PC-3 (cell line): ENCODE measurements at regions not wholly inside any gene's neighbourhood (a gene's known extent, or its start where the extent isn't known, plus 50 kb on each side); places are given as distances from the start of the nearest gene placed in this dataset.

ENCODE experiments used
- ATAC-seq: fragments of 200-7000 bp; cut with Tn5 transposase; 2 replicates; pipeline ENCODE4 v1.9.1; 2020; ENCODE audit warnings: mild to moderate bottlenecking, moderate library complexity
- BruUV-seq: library from RNA; stranded (reverse); fragments of 400-500 nt; replicated peaks from 2 replicates; lab custom pipeline; 2021; lab: Mats Ljungman, UMichigan
- CTCF ChIA-PET: fragments of 300-600 bp; sonication (Branson Sonifier 250); formaldehyde crosslinking; loops from one replicate; lab custom pipeline; 2022; ENCODE audit warnings: antibody characterized with exemption; lab: Charles Lee
- POLR2A ChIA-PET: fragments of 300-600 bp; sonication (Branson Sonifier 250); formaldehyde crosslinking; loops from one replicate; lab custom pipeline; 2022; ENCODE audit warnings: antibody characterized with exemption; ENCODE audit not compliant: unreplicated experiment; lab: Charles Lee
- DNase-seq: peaks from one replicate; pipeline ENCODE4 v3.0.0-alpha.2; 2015
- H2AFZ ChIP-seq: fragments of 300-600 bp; sonication (generic); 2 replicates; pipeline ENCODE4 v1.6.0; 2016; ENCODE audit warnings: antibody characterized with exemption, low read length
- H3F3A ChIP-seq: fragments of 300-600 bp; sonication (generic); one replicate; pipeline ENCODE4 v1.6.0; 2017; ENCODE audit warnings: antibody characterized with exemption, low read length, control low read depth, mild to moderate bottlenecking; ENCODE audit not compliant: unreplicated experiment
- H3K27ac ChIP-seq: fragments of 300-600 bp; sonication (generic); 2 replicates; pipeline ENCODE4 v1.5.1; 2016; ENCODE audit warnings: mild to moderate bottlenecking, low read length
- H3K27me3 ChIP-seq: fragments of 300-600 bp; sonication (generic); 2 replicates; pipeline ENCODE4 v1.6.1; 2016; ENCODE audit warnings: low read length, mixed read lengths
- H3K36me3 ChIP-seq: fragments of 300-600 bp; sonication (generic); 2 replicates; pipeline ENCODE4 v1.6.1; 2016; ENCODE audit warnings: low read depth, mixed run types, low read length, mixed read lengths
- H3K4me1 ChIP-seq: fragments of 300-600 bp; sonication (generic); 2 replicates; pipeline ENCODE4 v1.5.1; 2016; ENCODE audit warnings: low read length; ENCODE audit not compliant: insufficient read depth
- H3K4me2 ChIP-seq: fragments of 300-600 bp; sonication (generic); 2 replicates; pipeline ENCODE4 v1.6.0; 2016; ENCODE audit warnings: low read length
- H3K4me3 ChIP-seq: fragments of 300-600 bp; sonication (generic); 2 replicates; pipeline ENCODE4 v1.5.1; 2016; ENCODE audit warnings: mild to moderate bottlenecking, low read length, mixed read lengths
- H3K79me2 ChIP-seq: fragments of 300-600 bp; sonication (generic); 2 replicates; pipeline ENCODE4 v1.6.1; 2017; ENCODE audit warnings: low read length, mixed read lengths
- H3K9ac ChIP-seq: fragments of 300-600 bp; sonication (generic); 2 replicates; pipeline ENCODE4 v1.6.0; 2016; ENCODE audit warnings: mild to moderate bottlenecking, low read length
- H3K9me2 ChIP-seq: fragments of 300-600 bp; sonication (generic); replicated peaks from 2 replicates; pipeline ENCODE4 v1.6.1; 2016; ENCODE audit warnings: mixed run types, low read length, mixed read lengths
- H3K9me3 ChIP-seq: fragments of 300-600 bp; sonication (generic); 2 replicates; pipeline ENCODE4 v1.6.1; 2016; ENCODE audit warnings: low read length, mixed read lengths
- H4K20me1 ChIP-seq: fragments of 300-600 bp; sonication (generic); 2 replicates; pipeline ENCODE4 v1.6.1; 2016; ENCODE audit warnings: low read length, mixed read lengths
- CTCF ChIP-seq: fragments of 300-600 bp; sonication (generic); conservative IDR thresholded peaks from 2 replicates; pipeline ENCODE4 v1.5.1; 2017; ENCODE audit warnings: antibody characterized with exemption, low read depth, mild to moderate bottlenecking, low read length
- EZH2 ChIP-seq: fragments of 300-600 bp; sonication (generic); IDR thresholded peaks from one replicate; pipeline ENCODE4 v1.6.1; 2017; ENCODE audit warnings: antibody characterized with exemption, mild to moderate bottlenecking, low read length; ENCODE audit not compliant: unreplicated experiment
- EZH2phosphoT487 ChIP-seq: fragments of 300-600 bp; sonication (generic); IDR thresholded peaks from 2 replicates; pipeline ENCODE4 v1.6.1; 2018; ENCODE audit warnings: mild to moderate bottlenecking, antibody characterized with exemption, low read length, borderline replicate concordance
- intact Hi-C: fragments of 100-400 bp; cut with micrococcal nuclease; formaldehyde crosslinking; loops from 2 replicates; pipeline ENCODE4 v1.9.0; 2023

GRCh38 chr3:31224936-31225335, 307.8 kb upstream of the STT3B start:
- ChIA-PET CTCF (interaction anchor here (0.6 kb wide), 2 partner anchors 60 to 350 kb away, joined by 6 to 7 read pairs; no protein-coding TSS in a partner anchor), POLR2A (no interaction called here)

GRCh38 chr3:31225923-31226322, 306.8 kb upstream of the STT3B start:
- Histone ChIP-seq H3K9me3 (no peaks in the 10 kb centered on the region), H3K4me1 (no peaks in the 10 kb centered on the region), H3K4me2 (no peak overlapping the region), H4K20me1 (no peaks in the 10 kb centered on the region), H3K9ac (no peak overlapping the region), H3K79me2 (no peaks in the 10 kb centered on the region), H3K4me3 (no peak overlapping the region), H3K9me2 (no peaks in the 10 kb centered on the region), H3F3A (no peaks in the 10 kb centered on the region), H3K27ac (no peak overlapping the region), H3K36me3 (no peaks in the 10 kb centered on the region), H3K27me3 (no peaks in the 10 kb centered on the region), H2AFZ (no peak overlapping the region)
- ChIA-PET POLR2A (no interaction called here), CTCF (no interaction called here)
- no TSS peak for BruUV-seq
- ATAC-seq (no peak), DNase-seq (no peak)
- TF ChIP-seq CTCF (no peak), EZH2 (no peak), EZH2phosphoT487 (no peak)
- intact Hi-C loops = loop anchor here (5.0 kb wide), 1 partner anchor 306 kb away; the partner anchor contains the start of gene STT3B

More at GRCh38 chr3:31224936-31225335, 307.8 kb upstream of the STT3B start:
- DNase-seq (no peak), ATAC-seq (no peak)
- no peak overlapping the region for H3K4me3 ChIP-seq
- no peaks in the 10 kb centered on the region for H3K27me3 ChIP-seq
- no peaks in the 10 kb centered on the region for H3K36me3 ChIP-seq
- no peaks in the 10 kb centered on the region for H3K9me2 ChIP-seq
- H3F3A ChIP-seq = no peaks in the 10 kb centered on the region
- H2AFZ ChIP-seq = no peak overlapping the region
- H3K9me3 ChIP-seq = no peaks in the 10 kb centered on the region
- H3K4me1 ChIP-seq = no peaks in the 10 kb centered on the region
- TF ChIP-seq EZH2 (no peak), EZH2phosphoT487 (no peak), CTCF (no peak)
- no peaks in the 10 kb centered on the region for H4K20me1 ChIP-seq
- no peak overlapping the region for H3K9ac ChIP-seq
- H3K79me2 ChIP-seq = no peaks in the 10 kb centered on the region
- no peak overlapping the region for H3K4me2 ChIP-seq
- intact Hi-C loops = loop anchor here (5.0 kb wide), 1 partner anchor 307 kb away; the partner anchor contains the start of gene STT3B
- no peak overlapping the region for H3K27ac ChIP-seq
- BruUV-seq = no TSS peak

- DNase-seq = no peak
- Histone ChIP-seq H3K27me3 (no peaks in the 10 kb centered on the region), H3F3A (no peaks in the 10 kb centered on the region), H3K9me2 (no peaks in the 10 kb centered on the region), H3K4me3 (no peak overlapping the region), H3K27ac (no peak overlapping the region), H3K36me3 (no peaks in the 10 kb centered on the region), H3K9ac (no peak overlapping the region), H2AFZ (no peak overlapping the region), H3K4me2 (no peak overlapping the region), H3K9me3 (no peaks in the 10 kb centered on the region), H3K79me2 (no peaks in the 10 kb centered on the region), H4K20me1 (no peaks in the 10 kb centered on the region), H3K4me1 (no peaks in the 10 kb centered on the region)
- CTCF ChIA-PET = no interaction called here
- BruUV-seq = no TSS peak
- TF ChIP-seq EZH2phosphoT487 = no peak
- TF ChIP-seq CTCF = no peak
- no peak for TF ChIP-seq EZH2
- ATAC-seq = no peak; the same call in 1 of the 2 replicates
- POLR2A ChIA-PET = no interaction called here
- intact Hi-C loops = loop anchor here (5.0 kb wide), 1 partner anchor 306 kb away; the partner anchor contains the start of gene STT3B
Measured at GRCh38 chr3:31226346-31226745, 306.4 kb upstream of the STT3B start.
